ENCODE measurements at regions not wholly inside any gene's neighbourhood (a gene's known extent, or its start where the extent isn't known, plus 50 kb on each side); places are given as distances from the start of the nearest gene placed in this dataset.

DNA sequence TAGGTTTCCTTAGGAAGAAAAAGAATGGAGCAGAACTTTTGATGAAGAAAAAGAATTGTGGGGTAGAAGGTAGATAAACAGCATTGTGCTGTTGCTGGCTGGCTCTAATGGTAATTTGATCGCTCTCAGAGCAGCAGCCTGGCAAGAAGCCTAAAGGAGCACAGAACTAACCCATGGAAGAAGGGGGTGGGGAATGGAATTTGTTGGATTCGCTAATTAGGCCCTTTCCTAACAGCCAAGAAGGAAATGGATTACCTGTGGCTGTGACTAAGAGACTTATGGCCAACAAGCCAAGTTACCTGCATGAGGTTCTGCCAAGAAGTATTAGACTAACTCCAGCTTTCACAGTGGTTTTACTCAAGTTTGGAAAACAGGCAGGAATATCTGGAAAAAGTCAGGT lies 210.6 kb downstream of the IKZF2 start:
- no peak for TF ChIP-seq NFYB (CRISPR knock-in tag; conservative IDR thresholded peaks at IDR 0.05; ENCODE audit: low read depth)
- TF ChIP-seq TP53 (CRISPR knock-in tag; IDR thresholded peaks at IDR 0.05): no peak
- TF ChIP-seq, protein P1, sequence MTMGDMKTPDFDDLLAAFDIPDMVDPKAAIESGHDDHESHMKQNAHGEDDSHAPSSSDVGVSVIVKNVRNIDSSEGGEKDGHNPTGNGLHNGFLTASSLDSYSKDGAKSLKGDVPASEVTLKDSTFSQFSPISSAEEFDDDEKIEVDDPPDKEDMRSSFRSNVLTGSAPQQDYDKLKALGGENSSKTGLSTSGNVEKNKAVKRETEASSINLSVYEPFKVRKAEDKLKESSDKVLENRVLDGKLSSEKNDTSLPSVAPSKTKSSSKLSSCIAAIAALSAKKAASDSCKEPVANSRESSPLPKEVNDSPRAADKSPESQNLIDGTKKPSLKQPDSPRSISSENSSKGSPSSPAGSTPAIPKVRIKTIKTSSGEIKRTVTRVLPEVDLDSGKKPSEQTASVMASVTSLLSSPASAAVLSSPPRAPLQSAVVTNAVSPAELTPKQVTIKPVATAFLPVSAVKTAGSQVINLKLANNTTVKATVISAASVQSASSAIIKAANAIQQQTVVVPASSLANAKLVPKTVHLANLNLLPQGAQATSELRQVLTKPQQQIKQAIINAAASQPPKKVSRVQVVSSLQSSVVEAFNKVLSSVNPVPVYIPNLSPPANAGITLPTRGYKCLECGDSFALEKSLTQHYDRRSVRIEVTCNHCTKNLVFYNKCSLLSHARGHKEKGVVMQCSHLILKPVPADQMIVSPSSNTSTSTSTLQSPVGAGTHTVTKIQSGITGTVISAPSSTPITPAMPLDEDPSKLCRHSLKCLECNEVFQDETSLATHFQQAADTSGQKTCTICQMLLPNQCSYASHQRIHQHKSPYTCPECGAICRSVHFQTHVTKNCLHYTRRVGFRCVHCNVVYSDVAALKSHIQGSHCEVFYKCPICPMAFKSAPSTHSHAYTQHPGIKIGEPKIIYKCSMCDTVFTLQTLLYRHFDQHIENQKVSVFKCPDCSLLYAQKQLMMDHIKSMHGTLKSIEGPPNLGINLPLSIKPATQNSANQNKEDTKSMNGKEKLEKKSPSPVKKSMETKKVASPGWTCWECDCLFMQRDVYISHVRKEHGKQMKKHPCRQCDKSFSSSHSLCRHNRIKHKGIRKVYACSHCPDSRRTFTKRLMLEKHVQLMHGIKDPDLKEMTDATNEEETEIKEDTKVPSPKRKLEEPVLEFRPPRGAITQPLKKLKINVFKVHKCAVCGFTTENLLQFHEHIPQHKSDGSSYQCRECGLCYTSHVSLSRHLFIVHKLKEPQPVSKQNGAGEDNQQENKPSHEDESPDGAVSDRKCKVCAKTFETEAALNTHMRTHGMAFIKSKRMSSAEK (CRISPR knock-in tag; IDR thresholded peaks at IDR 0.05; ENCODE audit: borderline replicate concordance): no peak
- TF ChIP-seq, protein P2, sequence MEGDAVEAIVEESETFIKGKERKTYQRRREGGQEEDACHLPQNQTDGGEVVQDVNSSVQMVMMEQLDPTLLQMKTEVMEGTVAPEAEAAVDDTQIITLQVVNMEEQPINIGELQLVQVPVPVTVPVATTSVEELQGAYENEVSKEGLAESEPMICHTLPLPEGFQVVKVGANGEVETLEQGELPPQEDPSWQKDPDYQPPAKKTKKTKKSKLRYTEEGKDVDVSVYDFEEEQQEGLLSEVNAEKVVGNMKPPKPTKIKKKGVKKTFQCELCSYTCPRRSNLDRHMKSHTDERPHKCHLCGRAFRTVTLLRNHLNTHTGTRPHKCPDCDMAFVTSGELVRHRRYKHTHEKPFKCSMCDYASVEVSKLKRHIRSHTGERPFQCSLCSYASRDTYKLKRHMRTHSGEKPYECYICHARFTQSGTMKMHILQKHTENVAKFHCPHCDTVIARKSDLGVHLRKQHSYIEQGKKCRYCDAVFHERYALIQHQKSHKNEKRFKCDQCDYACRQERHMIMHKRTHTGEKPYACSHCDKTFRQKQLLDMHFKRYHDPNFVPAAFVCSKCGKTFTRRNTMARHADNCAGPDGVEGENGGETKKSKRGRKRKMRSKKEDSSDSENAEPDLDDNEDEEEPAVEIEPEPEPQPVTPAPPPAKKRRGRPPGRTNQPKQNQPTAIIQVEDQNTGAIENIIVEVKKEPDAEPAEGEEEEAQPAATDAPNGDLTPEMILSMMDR (IDR thresholded peaks at IDR 0.05): no peak
- TF ChIP-seq, protein P3, sequence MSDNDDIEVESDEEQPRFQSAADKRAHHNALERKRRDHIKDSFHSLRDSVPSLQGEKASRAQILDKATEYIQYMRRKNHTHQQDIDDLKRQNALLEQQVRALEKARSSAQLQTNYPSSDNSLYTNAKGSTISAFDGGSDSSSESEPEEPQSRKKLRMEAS (CRISPR knock-in tag; IDR thresholded peaks at IDR 0.05): no peak
- TF ChIP-seq ZNF121 (CRISPR knock-in tag; IDR thresholded peaks at IDR 0.05): no peak
- TF ChIP-seq ATF2 (CRISPR knock-in tag; IDR thresholded peaks at IDR 0.05; ENCODE audit: borderline replicate concordance, low read depth): no peak
- no peak for TF ChIP-seq CBFB (CRISPR knock-in tag; IDR thresholded peaks at IDR 0.05; ENCODE audit: low read depth)
- TF ChIP-seq NR3C1 (CRISPR knock-in tag; conservative IDR thresholded peaks at IDR 0.05; ENCODE audit: low read depth): no peak
- TF ChIP-seq, protein P4, sequence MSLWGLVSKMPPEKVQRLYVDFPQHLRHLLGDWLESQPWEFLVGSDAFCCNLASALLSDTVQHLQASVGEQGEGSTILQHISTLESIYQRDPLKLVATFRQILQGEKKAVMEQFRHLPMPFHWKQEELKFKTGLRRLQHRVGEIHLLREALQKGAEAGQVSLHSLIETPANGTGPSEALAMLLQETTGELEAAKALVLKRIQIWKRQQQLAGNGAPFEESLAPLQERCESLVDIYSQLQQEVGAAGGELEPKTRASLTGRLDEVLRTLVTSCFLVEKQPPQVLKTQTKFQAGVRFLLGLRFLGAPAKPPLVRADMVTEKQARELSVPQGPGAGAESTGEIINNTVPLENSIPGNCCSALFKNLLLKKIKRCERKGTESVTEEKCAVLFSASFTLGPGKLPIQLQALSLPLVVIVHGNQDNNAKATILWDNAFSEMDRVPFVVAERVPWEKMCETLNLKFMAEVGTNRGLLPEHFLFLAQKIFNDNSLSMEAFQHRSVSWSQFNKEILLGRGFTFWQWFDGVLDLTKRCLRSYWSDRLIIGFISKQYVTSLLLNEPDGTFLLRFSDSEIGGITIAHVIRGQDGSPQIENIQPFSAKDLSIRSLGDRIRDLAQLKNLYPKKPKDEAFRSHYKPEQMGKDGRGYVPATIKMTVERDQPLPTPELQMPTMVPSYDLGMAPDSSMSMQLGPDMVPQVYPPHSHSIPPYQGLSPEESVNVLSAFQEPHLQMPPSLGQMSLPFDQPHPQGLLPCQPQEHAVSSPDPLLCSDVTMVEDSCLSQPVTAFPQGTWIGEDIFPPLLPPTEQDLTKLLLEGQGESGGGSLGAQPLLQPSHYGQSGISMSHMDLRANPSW (CRISPR knock-in tag; conservative IDR thresholded peaks at IDR 0.05; ENCODE audit: low read depth): no peak
- TF ChIP-seq, protein P5, sequence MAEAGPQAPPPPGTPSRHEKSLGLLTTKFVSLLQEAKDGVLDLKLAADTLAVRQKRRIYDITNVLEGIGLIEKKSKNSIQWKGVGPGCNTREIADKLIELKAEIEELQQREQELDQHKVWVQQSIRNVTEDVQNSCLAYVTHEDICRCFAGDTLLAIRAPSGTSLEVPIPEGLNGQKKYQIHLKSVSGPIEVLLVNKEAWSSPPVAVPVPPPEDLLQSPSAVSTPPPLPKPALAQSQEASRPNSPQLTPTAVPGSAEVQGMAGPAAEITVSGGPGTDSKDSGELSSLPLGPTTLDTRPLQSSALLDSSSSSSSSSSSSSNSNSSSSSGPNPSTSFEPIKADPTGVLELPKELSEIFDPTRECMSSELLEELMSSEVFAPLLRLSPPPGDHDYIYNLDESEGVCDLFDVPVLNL (CRISPR knock-in tag; IDR thresholded peaks at IDR 0.05; ENCODE audit: borderline replicate concordance, low read depth): no peak
- TF ChIP-seq, protein P6, sequence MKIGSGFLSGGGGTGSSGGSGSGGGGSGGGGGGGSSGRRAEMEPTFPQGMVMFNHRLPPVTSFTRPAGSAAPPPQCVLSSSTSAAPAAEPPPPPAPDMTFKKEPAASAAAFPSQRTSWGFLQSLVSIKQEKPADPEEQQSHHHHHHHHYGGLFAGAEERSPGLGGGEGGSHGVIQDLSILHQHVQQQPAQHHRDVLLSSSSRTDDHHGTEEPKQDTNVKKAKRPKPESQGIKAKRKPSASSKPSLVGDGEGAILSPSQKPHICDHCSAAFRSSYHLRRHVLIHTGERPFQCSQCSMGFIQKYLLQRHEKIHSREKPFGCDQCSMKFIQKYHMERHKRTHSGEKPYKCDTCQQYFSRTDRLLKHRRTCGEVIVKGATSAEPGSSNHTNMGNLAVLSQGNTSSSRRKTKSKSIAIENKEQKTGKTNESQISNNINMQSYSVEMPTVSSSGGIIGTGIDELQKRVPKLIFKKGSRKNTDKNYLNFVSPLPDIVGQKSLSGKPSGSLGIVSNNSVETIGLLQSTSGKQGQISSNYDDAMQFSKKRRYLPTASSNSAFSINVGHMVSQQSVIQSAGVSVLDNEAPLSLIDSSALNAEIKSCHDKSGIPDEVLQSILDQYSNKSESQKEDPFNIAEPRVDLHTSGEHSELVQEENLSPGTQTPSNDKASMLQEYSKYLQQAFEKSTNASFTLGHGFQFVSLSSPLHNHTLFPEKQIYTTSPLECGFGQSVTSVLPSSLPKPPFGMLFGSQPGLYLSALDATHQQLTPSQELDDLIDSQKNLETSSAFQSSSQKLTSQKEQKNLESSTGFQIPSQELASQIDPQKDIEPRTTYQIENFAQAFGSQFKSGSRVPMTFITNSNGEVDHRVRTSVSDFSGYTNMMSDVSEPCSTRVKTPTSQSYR (CRISPR knock-in tag; IDR thresholded peaks at IDR 0.05): 0 out of 2 replicates have a peak, but pooled peaks have one; percentile 15
